SK-N-MC (cell line): ENCODE measurements at regions not wholly inside any gene's neighbourhood (a gene's known extent, or its start where the extent isn't known, plus 50 kb on each side); places are given as distances from the start of the nearest gene placed in this dataset.

ENCODE experiments used
- EZH2 ChIP-seq: fragments of 200-600 bp; sonication (generic); IDR thresholded peaks from one replicate; pipeline ENCODE4 v1.6.1; 2017; ENCODE audit warnings: antibody characterized with exemption
- FOXP2 ChIP-seq: optimal IDR thresholded peaks from 2 replicates; pipeline ENCODE3; 2011; ENCODE audit warnings: mild to moderate bottlenecking, moderate library complexity; ENCODE audit not compliant: insufficient read depth; ENCODE audit errors: extremely low read length, control extremely low read depth
- POLR2AphosphoS5 ChIP-seq: IDR thresholded peaks from 2 replicates; pipeline ENCODE4 v1.6.1; 2012; ENCODE audit warnings: mild to moderate bottlenecking, low read depth, low read length, borderline replicate concordance

DNA sequence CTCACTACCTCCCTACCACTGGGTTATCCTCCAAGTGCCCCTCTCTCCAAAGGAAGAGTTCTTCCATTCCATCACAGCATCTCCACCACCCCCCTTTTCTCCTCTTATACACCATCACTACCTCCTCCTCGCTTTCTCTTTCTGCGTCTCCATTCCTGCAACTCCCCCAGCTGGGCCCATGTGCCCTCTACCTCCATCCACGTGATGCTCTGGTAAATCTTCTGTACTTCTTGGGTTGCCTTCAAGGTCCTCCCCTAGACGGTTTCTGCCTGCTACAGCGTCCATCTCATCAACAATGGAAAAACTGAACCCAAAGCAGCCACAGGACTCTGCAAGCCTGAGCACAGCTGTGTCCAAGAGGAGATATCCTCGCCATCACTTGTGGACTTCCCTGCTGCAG lies 129.5 kb upstream of the SLCO3A1 start:
- no peak for TF ChIP-seq POLR2AphosphoS5
- no peak for TF ChIP-seq EZH2
- no peak for TF ChIP-seq FOXP2
